Activated T-helper 1 cell treated with anti-CD3 and anti-CD28 coated beads, Interleukin-2, amount 50 U/mL, for 16 hours (primary cell): ENCODE measurements at regions not wholly inside any gene's neighbourhood (a gene's known extent, or its start where the extent isn't known, plus 50 kb on each side); places are given as distances from the start of the nearest gene placed in this dataset.
"Not testable (repeated sequence)": the region's sequence is repeated elsewhere in the genome, so short reads cannot be mapped to it uniquely, and the experiment has no call there.

ENCODE experiments used
- DNase-seq, 2 donors: peaks; one replicate each; pipeline ENCODE4 v3.0.0-alpha.2; 2020; ENCODE audit warnings: low read depth in 1 of 2, low spot score in 1 of 2

GRCh38 chr3:102905811-102906210, 471.0 kb downstream of the ZPLD1 start:
- DNase-seq: no peak

- no peak for DNase-seq
Observed at GRCh38 chr3:102906818-102907217, 472.0 kb downstream of the ZPLD1 start.

GRCh38 chr3:102909904-102910303, 475.1 kb downstream of the ZPLD1 start:
- no peak for DNase-seq

GRCh38 chr3:102916532-102916931, 481.7 kb downstream of the ZPLD1 start:
- no peak for DNase-seq

- no peak for DNase-seq
Observed at GRCh38 chr3:102926618-102927017, 491.8 kb downstream of the ZPLD1 start.

- DNase-seq: no peak
Observed at GRCh38 chr3:102933377-102933776, 498.6 kb downstream of the ZPLD1 start.

GRCh38 chr3:102936511-102937045, 501.8 kb downstream of the ZPLD1 start:
- no peak for DNase-seq

GRCh38 chr3:102941786-102942185, 507.0 kb downstream of the ZPLD1 start:
- DNase-seq: no peak

- not testable (repeated sequence) for DNase-seq
Observed at GRCh38 chr3:102946445-102946844, 511.6 kb downstream of the ZPLD1 start.

GRCh38 chr3:102972350-102972749, 537.5 kb downstream of the ZPLD1 start:
- no peak for DNase-seq

GRCh38 chr3:102974333-102974732, 539.5 kb downstream of the ZPLD1 start:
- DNase-seq: no peak

GRCh38 chr3:102979191-102979590, 544.4 kb downstream of the ZPLD1 start:
- DNase-seq: no peak

- no peak for DNase-seq
Observed at GRCh38 chr3:102979682-102980354, 545.0 kb downstream of the ZPLD1 start.

- DNase-seq: no peak
Observed at GRCh38 chr3:102980355-102980696, 545.5 kb downstream of the ZPLD1 start.

- DNase-seq: no peak
Observed at GRCh38 chr3:103002425-103003176, 567.8 kb downstream of the ZPLD1 start.

- DNase-seq: no peak
Observed at GRCh38 chr3:103006526-103007183, 571.8 kb downstream of the ZPLD1 start.

GRCh38 chr3:103009609-103010008, 574.8 kb downstream of the ZPLD1 start:
- DNase-seq: no peak

GRCh38 chr3:103025880-103026279, 591.1 kb downstream of the ZPLD1 start:
- DNase-seq: no peak

- DNase-seq: no peak
Observed at GRCh38 chr3:103033841-103034240, 599.0 kb downstream of the ZPLD1 start.

GRCh38 chr3:103047640-103048039, 612.8 kb downstream of the ZPLD1 start:
- DNase-seq: no peak

- DNase-seq: no peak
Observed at GRCh38 chr3:103048068-103048722, 613.4 kb downstream of the ZPLD1 start.
